GM19035 (cell line): ENCODE measurements at regions not wholly inside any gene's neighbourhood (a gene's known extent, or its start where the extent isn't known, plus 50 kb on each side); places are given as distances from the start of the nearest gene placed in this dataset.

Experiments used
- ATAC-seq: cut with Tn5 transposase; IDR thresholded peaks from one replicate; pipeline ENCODE4 v1.9.1; 2021; ENCODE audit not compliant: unreplicated experiment

DNA sequence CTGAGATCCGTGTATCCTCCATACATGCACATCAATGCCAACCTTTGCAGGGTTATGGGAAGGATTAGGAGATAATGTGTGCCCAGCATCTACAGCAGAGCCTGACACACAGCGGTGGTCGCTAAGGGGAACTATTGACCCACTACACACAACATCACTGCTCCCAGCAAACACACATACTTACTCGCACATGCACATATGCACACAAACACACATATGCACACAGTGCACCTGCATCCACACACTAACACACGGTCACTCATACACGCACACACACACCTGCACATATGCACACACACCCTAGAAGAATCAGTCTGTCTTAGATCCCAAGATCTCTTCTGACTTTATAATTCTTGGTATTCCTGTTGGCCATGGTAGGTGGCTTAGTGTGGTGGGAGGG lies 118.3 kb downstream of the GYPC start:
- no peak for ATAC-seq

DNA sequence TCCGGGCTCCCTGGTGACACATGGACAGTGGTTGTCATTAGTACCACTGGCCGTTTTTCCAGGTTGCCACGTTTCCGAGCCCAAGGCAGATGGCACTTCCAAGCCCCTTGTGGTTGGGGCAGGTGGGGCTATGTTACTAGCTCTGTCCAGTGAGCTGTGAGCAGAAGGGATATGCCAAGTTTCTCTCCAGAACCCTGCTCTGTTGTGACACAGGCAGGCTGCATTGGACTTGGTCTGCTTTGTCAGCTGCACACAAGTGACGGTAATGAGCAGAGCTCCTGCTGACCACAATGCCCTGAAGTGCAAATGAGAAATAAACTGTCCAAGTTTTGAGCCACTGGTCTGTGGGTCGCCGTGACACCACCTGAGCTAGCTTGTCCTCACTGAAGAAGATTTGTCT lies 118.8 kb downstream of the GYPC start:
- no peak for ATAC-seq

DNA sequence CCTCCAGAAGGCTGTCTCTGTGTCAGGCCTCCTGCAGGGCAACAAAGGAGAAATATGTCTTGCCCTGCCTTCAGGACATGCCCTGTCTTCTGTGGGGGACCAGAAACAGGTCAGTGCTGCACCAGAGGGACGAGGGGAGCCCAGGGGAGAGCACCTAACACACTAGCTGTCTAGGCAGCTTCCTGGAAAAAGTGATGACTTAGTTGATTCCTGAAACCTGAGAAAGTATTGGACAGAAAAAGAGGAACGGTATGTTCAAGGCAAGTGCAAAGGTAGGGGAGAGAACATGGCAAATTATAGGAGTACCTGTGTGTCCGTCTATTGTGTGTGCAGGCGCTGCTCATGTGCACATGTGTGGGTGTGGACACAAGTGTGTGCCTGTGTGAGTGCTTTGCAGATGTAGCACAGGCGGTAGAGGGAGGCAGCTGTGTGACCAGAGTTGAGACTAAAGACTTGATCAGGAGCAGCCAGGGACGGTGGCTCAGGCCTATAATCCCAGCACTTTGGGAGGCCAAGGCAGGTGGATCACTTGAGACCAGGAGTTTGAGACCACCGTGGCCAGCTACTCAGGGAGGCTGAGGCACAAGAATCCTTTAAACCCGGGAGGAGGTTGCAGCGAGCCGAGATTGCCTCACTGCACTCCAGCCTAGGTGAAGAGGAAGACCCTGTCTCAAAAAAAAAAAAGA lies 119.5 kb downstream of the GYPC start:
- no peak for ATAC-seq

DNA sequence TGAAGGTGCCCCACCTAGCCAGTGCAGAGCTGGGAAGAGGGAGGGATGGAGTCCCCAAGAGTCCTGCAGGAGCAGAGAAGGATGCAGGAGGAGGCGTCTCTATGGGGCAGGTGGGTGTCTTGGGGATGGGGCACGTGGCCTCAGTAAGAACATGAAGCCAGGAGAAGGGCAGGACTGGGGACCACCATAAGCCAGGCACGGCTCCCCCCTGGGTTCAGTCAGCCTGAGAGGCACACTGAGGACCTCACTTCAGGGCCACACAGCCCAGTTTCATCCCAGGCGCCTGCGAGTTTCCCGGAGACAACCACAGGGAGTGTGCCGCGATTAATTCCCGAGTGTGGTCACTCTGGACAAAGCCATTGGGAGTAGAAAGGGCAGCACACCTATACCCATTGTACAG lies 120.3 kb downstream of the GYPC start:
- ATAC-seq = peak; percentile 1

DNA sequence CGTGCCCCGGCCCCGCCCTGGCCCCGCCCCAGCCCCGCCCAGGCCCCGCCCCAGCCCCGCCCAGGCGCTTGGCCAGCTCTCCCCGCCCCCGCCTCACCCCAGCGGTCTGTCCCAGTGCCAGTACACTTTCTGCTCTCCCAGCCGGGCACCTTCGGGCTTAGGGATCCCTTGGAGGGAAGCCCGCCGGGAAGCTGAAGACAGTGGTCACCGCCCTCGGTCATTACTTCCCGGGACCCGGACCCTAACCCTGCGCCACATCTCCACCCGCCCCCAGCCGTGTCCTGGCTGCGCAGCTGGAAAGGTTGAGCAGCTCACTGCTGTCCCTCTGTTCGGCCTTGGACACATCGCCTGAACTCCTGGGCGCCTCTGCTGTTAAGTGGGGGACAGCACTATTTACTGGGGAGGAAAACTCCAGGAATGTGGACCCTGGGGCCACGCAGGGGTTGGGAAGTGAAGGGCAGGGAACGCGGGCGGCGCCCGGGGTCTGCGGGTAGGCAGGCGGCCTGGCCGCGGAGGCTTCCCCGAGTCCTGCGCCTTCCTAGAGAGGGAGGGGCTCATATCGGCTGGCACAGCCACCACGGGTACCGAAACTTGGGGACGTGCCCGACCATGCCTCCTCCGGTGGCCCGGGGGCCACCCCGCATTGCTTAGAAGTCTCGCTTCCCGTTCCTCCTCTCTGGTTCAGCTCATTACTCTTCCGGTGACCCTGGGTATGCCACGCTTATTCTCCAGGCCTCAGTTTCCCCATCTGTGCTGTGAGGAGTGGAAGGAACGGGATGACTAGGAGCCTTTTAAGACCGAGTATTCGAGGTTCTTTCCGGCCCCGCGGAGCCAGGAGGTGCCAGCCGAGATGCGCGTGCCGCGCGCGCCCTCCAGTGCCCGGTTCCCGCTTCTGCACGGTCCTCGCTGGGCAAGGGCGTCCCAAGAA lies 121.0 kb downstream of the GYPC start:
- peak; percentile 82 for ATAC-seq

DNA sequence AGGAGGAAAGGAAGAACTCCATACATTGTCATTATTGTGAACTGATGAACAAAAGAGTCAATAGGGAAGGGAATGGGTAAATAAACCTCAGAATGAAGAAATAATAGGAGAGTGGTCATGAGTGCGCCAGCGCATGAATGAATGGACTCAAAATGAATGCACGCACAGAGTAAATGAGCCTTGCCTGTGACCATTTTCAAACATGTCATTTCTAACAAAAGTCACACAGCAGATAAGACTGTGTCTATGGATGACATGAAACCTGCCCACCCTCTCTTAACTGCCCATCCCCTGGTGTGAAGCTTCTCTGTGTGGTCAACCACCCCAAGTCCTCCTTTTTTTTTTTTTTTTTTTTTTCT lies 121.1 kb upstream of the TEX51 start:
- peak; percentile 20 for ATAC-seq

DNA sequence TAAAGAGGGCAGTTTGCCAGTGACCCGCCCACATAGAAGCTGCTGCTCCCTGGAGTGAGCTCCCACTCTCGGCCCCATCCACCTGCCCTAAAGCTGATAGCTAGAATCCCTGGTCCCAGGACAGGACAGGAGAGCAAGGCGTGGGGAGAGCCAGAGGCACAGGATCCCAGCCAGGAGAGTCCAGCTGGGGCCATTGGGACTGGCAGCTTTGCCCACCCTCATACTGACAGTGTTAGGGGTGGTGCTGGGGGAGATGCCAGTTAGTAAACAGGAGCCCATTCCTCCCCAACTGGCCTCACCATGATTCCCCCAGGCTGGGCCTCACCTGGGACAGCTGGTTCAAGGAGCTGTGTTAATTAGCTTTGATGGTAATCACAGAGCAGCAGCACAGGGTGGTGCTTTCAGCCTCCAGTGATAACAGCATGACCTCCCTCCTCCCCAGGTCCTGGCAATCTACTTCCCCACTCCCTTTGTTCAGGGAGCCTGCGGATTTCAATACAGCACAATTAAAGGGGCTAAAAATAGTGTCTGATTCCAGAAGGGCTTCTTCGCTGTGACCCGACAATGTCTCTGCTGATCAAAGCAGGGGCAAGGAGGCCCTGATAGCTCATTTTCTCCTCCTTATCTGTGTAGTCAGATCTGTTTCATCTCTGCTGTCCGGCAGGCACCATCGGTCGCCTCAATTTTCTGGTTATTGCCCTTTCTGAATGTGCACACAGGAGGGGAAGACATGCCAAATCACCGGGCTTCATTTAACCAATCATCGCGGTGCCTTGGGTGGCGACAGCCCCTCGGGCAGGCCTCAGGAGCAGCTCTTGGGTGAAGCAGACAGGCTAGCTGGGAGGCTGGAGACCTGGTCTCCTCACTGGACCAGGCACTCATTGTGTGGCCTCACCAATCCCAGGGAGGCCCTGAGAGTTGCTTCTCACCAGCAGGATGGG lies 119.9 kb upstream of the TEX51 start:
- no peak for ATAC-seq

DNA sequence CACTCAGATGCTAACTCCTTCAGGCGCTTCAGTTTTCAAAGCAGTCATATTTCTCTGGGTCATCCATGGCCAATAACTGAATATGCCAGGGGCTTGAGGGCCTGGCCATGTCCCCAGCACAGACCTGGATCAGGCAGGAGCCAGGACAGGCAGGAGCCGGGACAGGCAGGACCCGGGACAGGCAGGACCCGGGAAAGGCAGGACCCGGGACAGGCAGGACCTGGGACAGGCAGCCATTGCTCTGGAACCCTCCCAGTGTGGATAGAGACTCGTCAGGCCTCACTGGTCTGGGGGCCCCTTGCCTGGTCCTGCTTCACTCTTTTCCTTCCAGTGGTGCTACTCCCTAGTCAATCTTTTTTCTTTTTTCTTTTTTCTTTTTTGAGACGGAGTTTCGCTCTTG lies 117.5 kb upstream of the TEX51 start:
- ATAC-seq = no peak

DNA sequence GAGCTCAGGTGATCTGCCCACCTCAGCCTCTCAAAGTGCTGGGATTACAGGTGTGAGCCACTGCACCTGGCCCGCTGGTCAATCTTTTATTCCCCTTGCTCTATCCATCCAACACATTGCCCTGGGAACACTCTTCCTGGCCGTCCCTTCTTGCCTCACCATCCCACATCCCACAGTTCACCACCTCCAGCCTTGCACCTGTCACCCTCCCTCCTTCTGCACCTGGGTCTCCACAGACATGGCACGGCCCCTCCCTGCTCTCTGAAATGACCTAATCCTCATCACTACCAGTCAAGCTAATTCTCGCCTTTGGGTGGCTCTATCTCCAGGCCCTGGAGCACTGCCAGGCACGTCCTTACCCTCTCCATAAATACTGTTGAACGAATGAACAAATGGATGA lies 116.9 kb upstream of the TEX51 start:
- no peak for ATAC-seq

DNA sequence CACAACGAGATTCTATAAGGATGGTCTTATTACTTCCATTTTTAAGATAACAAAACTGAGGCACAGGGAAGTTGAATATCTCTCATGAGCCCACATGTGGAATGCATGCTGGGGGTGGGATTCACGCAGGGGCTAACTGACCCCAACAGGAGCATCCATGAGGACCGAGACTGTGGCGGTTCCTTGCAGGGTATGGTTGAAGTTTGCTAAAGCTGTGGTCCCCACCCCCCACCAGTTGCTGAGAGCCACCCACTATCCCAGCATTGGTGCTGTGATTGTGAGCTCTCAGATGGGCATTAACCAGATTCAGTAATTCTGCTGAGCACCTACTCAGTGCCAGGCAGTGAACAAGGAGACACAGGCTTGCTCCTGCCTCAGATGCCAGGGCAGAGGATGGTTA lies 116.0 kb upstream of the TEX51 start:
- ATAC-seq = no peak

DNA sequence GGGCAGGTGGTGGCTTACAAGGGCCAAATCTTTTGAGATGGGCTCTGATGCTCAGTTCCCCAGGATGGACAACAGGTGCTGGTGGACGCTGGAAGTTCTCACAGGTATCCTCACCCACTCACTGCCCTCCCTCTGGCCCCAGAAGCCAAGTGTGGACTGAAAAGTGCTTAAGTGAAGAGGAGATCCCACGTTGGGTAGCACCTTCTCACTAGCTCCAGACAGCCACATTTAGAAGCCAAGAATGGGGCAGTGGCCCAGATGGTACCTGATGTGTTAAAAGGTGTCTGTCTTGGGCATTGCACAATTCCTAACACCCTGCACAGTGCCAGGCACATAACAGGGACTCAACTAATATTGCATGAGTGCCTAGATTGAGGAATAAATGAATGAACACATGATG lies 115.3 kb upstream of the TEX51 start:
- no peak for ATAC-seq

DNA sequence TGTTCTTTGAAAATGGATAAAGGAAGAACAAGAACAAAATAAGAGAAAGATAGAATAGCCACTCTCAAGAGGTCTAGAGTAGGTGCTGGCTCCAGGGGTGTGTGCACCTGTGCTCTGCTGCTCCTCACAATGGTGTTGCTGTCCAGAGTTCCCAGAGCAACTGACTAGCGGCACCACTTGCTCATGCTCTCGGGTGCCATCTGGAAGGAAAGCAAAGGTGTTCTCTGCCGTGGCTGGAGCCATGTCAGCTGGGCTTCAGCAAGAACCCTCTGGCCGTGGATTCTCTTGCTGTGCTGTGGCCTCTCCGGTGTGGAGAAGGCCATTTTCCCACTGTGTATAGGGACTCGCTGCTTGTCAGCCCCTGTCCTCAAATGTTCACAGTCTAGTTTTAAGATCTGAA lies 114.6 kb upstream of the TEX51 start:
- ATAC-seq = no peak

DNA sequence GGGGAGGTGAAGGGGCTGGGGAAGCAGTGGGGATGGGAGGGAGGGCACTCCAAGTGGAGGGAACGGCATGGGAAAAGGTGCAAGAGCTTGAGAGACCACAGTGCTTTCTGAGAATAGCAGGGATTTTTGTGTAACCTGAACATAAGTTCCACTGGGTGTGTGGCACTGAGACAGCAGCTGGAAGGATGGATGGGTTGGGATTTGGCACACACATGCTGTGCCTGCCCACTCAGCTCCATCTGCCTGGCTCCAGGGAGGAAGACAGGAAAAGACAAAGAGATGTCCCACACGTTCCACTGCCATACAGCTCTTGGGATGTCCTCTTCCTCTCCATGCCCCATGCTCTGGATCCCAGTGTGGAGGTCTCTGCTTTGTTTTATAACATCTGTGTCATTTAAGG lies 114.1 kb upstream of the TEX51 start:
- ATAC-seq = no peak

DNA sequence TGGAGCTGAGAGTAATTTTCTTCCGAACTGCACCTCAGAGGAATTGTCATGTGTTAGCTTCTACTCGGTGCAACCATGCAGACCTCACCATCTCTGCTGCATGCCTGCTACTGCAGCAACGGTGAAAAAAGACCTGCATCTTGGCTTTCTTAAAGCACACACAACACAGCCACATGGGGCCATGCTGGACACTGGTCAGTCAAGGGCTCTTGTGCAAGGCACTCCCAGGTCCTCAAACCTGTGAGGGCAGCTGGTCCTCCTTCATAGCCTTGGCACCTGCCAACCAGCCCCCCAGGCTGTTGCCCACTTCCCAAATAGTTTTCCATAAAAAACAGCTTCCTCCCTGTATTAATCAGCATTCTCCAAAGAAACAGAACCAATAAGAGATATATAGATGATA lies 113.5 kb upstream of the TEX51 start:
- no peak for ATAC-seq

DNA sequence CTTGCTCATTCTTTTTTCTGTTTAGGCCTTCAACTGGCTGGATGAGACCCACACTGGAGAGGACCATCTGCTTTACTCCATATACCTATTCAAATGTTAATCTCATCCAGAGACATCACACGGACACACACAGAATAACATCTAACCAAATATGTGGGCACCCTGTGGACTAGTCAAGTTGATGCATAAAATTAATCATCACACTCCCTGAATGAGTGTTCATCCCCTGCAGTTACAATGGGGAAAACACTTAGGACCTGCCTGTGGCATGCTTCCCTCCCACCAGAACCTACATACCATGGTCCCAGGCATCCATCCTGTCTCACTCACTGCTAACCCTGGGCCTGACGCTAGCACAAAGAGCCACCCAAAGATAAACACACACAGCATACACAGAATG lies 112.8 kb upstream of the TEX51 start:
- ATAC-seq = no peak

DNA sequence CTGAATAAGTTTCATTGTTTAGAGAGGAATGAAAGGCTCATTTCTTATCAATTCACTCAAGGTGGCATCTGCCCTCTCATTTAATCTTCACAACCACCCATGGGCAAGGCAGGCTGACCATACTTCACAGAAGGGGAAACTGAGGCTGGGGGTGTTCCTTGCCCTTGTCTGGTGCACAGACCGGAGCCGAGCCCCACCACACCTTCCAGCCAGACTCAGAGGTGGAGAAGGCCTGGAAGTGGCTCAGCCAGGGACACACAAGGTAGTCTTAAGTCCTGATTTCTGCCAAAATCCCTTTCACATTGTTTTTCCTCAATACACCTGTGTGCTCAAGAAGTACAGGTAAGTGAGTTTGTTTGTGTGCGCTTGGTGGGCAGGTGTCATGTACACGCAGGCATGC lies 111.9 kb upstream of the TEX51 start:
- no peak for ATAC-seq

DNA sequence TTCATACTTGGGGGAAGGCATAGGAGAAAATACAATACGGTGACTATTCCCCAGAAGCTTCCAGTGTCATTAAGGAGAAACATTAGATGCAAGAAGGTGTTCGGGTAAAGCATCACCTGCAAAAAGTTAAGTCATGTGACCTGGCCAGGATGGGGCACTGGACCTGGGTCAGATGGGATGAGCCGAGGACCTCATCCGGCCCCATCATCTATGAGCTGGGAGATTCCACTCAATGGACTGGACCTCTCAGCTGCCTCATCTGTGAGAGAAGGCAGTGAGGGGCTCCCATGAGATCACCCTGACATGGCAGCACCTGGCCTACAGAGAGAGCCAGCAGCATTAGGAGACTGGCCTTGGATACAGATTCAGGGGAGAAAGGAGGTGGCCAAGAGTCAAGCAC lies 111.4 kb upstream of the TEX51 start:
- ATAC-seq = no peak

DNA sequence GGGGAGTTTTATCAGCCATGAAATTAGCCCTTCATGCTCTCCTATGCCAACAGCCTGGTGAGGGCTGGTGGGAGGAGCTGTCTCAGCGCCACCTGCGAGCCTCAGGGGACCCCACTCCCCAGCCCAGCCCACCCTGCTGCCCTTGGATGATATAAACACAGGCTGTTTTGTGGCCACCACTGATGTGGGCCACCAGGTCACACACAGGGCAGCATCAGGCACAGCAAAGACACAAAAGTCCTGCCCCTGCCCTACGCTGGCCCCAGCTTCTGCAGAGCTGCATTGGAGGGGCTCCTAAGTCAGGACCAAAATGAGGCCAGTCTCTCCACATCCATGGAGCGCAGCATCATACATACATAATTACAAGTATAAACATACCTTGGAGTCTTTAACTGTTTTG lies 110.6 kb upstream of the TEX51 start:
- ATAC-seq = no peak

DNA sequence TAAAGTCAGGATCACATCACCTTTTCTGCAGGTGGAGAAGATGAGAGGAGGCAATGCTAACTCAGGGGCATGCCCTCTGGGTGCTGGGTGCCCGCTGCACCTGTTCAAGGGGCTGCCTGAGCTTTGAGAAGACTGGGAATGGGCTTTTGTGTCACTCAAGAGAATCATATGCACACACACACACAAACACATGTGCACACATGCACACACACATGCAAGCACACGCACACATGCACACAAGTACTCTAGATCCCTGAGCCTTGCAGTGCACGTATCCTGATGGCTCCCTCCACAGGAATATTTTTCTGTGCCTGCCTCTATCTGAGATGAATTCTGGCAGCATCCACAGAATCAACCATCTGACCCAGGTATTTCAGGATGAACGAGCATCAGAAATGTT lies 110.0 kb upstream of the TEX51 start:
- ATAC-seq = no peak

DNA sequence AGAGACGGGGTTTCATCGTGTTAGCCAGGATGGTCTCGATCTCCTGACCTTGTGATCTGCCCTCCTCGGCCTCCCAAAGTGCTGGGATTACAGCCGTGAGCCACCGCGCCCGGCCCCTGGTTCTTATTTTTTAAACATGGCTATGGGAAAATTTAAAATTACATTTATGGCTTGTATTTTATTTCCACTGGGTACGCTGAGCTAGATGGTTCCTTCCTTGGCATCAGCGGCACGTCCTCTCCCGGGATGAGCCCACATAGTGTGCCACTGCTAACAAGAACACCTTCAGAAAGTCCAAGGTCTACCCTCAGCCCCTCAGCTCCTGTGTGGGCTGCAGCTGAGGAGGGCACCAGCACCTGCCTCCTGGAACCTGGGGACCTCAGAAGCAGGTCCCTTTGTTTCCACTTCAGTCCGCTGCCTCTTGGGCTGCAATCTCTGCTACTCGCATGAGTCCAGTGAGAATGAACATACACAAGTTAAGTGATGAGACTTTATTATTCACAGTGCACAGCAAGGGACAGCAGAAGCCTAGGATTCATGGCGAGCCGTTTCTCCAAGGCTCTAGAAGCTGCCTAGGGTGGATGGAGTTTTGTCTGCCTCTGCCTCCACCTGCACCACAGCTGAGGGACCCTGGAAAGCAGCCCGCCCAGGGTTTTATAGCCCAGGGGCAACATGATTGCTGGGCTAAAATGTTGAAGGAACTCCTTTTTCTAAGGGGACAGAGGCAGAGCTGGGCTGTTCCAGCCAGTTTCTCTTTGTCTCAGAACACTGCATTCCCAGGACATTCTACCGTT lies 107.5 kb upstream of the TEX51 start:
- no peak for ATAC-seq

DNA sequence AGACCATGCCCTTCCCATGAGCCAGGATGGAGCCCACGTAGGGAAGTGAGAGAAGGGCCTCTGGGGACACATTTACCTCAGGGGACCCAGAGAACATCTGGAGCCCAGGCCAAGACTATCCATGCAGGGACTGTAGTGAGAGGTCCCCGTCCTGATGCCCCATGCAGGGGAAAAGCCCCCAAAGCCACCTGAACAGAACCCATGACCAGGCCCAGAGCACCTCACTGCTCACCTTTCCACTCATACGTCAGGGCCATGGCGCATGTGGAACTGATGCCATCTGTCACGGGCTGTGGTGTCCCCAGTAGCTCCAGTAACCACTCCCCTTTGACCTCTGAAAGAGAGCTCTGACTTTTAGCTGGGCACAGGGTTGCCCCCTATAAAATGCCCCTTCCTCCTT lies 106.5 kb upstream of the TEX51 start:
- no peak for ATAC-seq
